T-helper 1 cell treated with Interleukin-12 subunit alpha and Interleukin-12 subunit beta and Interleukin-4 antibody, amounts not matched to agents 30 μg/mL and 1 μg/mL, for 36 hours (primary cell): ENCODE measurements at regions not wholly inside any gene's neighbourhood (a gene's known extent, or its start where the extent isn't known, plus 50 kb on each side); places are given as distances from the start of the nearest gene placed in this dataset.

ENCODE experiments used
- H3K27ac Mint-ChIP-seq: one replicate; pipeline ENCODE4 v1.8.0; 2021; ENCODE audit warnings: mild to moderate bottlenecking, mixed read lengths
- H3K27me3 Mint-ChIP-seq: one replicate; pipeline ENCODE4 v1.8.0; 2021; ENCODE audit warnings: low read depth, mixed read lengths
- H3K36me3 Mint-ChIP-seq: one replicate; pipeline ENCODE4 v1.8.0; 2021; ENCODE audit warnings: low read depth, mixed read lengths
- H3K4me1 Mint-ChIP-seq: one replicate; pipeline ENCODE4 v1.8.0; 2021; ENCODE audit warnings: low read depth, mixed read lengths
- H3K4me3 Mint-ChIP-seq: one replicate; pipeline ENCODE4 v1.8.0; 2021; ENCODE audit warnings: mild to moderate bottlenecking, moderate library complexity, mixed read lengths
- H3K9me3 Mint-ChIP-seq: one replicate; pipeline ENCODE4 v1.8.0; 2021; ENCODE audit warnings: mixed read lengths

DNA sequence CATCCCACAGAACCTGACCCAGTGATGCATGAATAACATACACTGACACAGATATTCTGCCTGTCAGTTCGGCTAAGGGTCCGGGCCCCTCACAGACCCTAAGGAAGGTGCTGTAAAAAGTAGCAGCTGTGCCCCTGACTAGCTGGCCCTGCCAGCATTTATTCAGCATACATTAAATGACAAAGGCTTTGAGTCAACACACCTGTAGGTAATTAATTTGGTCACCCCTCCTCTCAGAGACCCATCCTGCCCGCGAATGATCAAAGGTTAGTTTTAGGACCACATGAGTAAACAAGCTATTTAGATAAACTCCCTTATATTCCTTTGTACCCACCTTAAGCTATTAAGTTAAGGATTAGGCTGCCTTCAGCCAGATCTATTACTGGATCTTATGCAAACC is 429.0 kb upstream of the NWD2 start:
- Mint-ChIP-seq H3K9me3 (no peaks in the 10 kb centered on the region), H3K36me3 (no peaks in the 10 kb centered on the region), H3K4me1 (no peaks in the 10 kb centered on the region), H3K27me3 (no peaks in the 10 kb centered on the region), H3K4me3 (no peak overlapping the region), H3K27ac (no peak overlapping the region)

DNA sequence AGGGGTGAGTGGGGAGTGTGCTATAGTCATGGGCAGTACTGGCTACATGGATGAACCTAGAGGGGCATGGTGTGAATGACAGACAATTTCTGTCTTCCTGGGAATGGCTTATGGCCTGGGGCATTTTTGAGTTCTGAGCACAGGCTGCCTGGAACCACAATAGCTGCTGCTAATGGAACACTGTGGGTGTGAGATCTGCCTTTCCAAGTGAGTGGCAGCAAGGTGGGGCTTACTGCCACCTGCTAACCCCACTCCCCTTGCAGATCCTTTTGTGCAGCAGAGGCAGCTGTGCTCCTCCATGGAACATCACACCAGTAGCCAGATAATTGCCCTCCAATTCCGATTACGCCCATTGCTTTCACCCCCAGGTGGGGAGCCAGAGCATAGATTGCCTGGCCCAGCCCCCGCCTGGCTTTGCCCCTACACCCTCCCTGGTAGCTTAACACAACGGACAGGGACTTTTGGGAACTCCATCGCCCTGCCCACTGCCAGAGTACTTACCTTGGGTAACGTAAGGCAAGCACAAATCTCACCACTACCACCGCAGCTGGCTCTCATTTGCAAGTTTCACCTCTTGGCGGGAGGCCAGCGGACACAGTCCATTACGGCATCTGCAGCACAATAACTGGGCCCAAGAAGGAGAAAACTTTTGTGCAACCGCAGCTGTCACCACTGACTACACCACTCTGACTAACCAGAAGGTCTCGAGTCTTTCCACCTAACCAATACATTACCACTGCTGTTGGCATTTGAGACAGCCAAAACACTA is 421.2 kb upstream of the NWD2 start:
- H3K9me3 Mint-ChIP-seq: no peaks in the 10 kb centered on the region
- H3K27me3 Mint-ChIP-seq: no peaks in the 10 kb centered on the region
- no peak overlapping the region for H3K27ac Mint-ChIP-seq
- H3K4me3 Mint-ChIP-seq: no peak overlapping the region
- H3K36me3 Mint-ChIP-seq: no peaks in the 10 kb centered on the region
- H3K4me1 Mint-ChIP-seq: no peaks in the 10 kb centered on the region

GRCh38 chr4:36824682-36825081 is 419.9 kb upstream of the NWD2 start:
- Mint-ChIP-seq H3K36me3 (no peaks in the 10 kb centered on the region), H3K4me3 (no peak overlapping the region), H3K27ac (no peak overlapping the region), H3K4me1 (no peaks in the 10 kb centered on the region), H3K9me3 (no peaks in the 10 kb centered on the region), H3K27me3 (no peaks in the 10 kb centered on the region)

DNA sequence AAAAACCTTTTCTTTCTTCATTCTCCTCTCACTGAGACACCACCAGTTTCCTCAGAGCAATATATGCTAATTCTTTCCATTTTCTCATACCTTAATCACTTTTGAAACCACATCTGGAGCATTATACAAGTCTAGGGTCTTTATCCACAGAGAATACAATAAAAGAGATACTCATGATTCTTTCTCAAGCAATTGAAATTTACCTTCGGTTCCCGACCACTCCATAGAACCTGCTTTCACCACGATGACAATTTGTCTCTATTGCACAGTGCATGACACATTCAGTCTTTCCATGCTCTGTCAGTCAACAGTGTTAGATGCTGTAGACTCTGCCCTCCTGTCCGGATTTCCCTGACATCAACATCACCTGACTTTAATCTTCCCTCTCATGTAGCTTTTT is 409.3 kb upstream of the NWD2 start:
- H3K4me3 Mint-ChIP-seq: no peak overlapping the region
- no peaks in the 10 kb centered on the region for H3K9me3 Mint-ChIP-seq

GRCh38 chr4:36841583-36842326 is 402.8 kb upstream of the NWD2 start:
- H3K4me3 Mint-ChIP-seq: no peak overlapping the region

More for the DNA sequence above, 409.3 kb upstream of the NWD2 start:
- Mint-ChIP-seq H3K4me1 (no peaks in the 10 kb centered on the region), H3K27me3 (no peaks in the 10 kb centered on the region), H3K27ac (no peak overlapping the region), H3K36me3 (no peaks in the 10 kb centered on the region)

GRCh38 chr4:36844448-36844847 is 400.1 kb upstream of the NWD2 start:
- Mint-ChIP-seq H3K4me3 (no peak overlapping the region), H3K4me1 (no peaks in the 10 kb centered on the region), H3K36me3 (no peaks in the 10 kb centered on the region), H3K9me3 (no peaks in the 10 kb centered on the region), H3K27me3 (no peaks in the 10 kb centered on the region), H3K27ac (no peak overlapping the region)

More at GRCh38 chr4:36841583-36842326, 402.8 kb upstream of the NWD2 start:
- H3K27ac Mint-ChIP-seq: no peak overlapping the region
- no peaks in the 10 kb centered on the region for H3K36me3 Mint-ChIP-seq
- H3K27me3 Mint-ChIP-seq: no peaks in the 10 kb centered on the region
- H3K9me3 Mint-ChIP-seq: no peaks in the 10 kb centered on the region
- no peaks in the 10 kb centered on the region for H3K4me1 Mint-ChIP-seq

DNA sequence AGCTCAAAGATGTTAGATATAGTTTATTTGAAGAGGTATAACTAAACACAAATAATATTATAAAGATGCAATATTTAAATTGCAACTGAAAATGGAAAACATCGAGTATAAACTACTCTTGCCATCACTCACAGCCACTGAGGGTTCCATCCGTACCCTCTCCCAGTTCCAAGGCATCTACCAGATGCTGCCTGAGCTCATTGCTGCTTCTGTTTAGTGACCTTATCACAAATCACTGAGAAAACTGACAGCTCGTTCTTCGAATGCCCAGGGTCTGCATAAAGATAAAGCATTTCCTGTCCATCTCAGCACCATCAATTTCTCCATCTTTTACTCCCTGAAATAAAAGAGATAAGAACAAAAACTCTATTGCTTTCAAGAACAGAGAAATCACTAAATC is 391.7 kb upstream of the NWD2 start:
- H3K36me3 Mint-ChIP-seq: no peaks in the 10 kb centered on the region

GRCh38 chr4:36854554-36854953 is 390.0 kb upstream of the NWD2 start:
- Mint-ChIP-seq H3K4me1 (no peaks in the 10 kb centered on the region), H3K27ac (no peak overlapping the region), H3K4me3 (no peak overlapping the region), H3K9me3 (no peaks in the 10 kb centered on the region), H3K36me3 (no peaks in the 10 kb centered on the region), H3K27me3 (no peaks in the 10 kb centered on the region)

More for the DNA sequence above, 391.7 kb upstream of the NWD2 start:
- Mint-ChIP-seq H3K27me3 (no peaks in the 10 kb centered on the region), H3K4me3 (no peak overlapping the region), H3K9me3 (no peaks in the 10 kb centered on the region), H3K4me1 (no peaks in the 10 kb centered on the region), H3K27ac (no peak overlapping the region)

GRCh38 chr4:36863601-36864000 is 380.9 kb upstream of the NWD2 start:
- Mint-ChIP-seq H3K9me3 (no peaks in the 10 kb centered on the region), H3K4me1 (no peaks in the 10 kb centered on the region), H3K4me3 (no peak overlapping the region), H3K27ac (no peak overlapping the region), H3K36me3 (no peaks in the 10 kb centered on the region), H3K27me3 (no peaks in the 10 kb centered on the region)

GRCh38 chr4:36870121-36870520 is 374.4 kb upstream of the NWD2 start:
- Mint-ChIP-seq H3K36me3 (no peaks in the 10 kb centered on the region), H3K4me1 (no peaks in the 10 kb centered on the region), H3K9me3 (no peaks in the 10 kb centered on the region), H3K27ac (no peak overlapping the region), H3K4me3 (no peak overlapping the region), H3K27me3 (no peaks in the 10 kb centered on the region)

GRCh38 chr4:36872679-36873078 is 371.9 kb upstream of the NWD2 start:
- Mint-ChIP-seq H3K36me3 (no peaks in the 10 kb centered on the region), H3K4me1 (no peaks in the 10 kb centered on the region), H3K4me3 (no peak overlapping the region), H3K27ac (no peak overlapping the region), H3K27me3 (no peaks in the 10 kb centered on the region), H3K9me3 (no peaks in the 10 kb centered on the region)

GRCh38 chr4:36884151-36884550 is 360.4 kb upstream of the NWD2 start:
- Mint-ChIP-seq H3K27me3 (no peaks in the 10 kb centered on the region), H3K4me1 (no peaks in the 10 kb centered on the region), H3K27ac (no peak overlapping the region), H3K36me3 (no peaks in the 10 kb centered on the region), H3K4me3 (no peak overlapping the region), H3K9me3 (peaks cover 3% of the 10 kb centered on the region)

DNA sequence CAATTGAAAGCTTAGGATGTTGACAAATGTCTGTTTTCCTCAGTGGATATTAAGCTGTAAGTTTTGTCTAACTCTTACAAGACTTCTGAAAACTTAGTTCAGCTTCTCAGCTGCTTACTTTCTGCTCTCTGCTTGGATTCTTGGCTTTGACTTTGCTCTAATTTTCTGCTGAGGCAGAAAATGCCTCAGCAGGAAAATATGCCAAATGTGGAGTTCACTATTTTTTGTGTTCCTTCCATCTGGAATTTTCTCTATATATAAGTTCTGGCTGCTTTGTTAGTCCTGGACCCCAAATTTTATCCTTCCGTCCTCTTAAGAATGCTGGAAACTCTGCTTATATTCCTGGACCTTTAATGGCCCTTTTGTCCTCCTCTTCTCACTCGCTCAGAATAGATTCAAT is 352.6 kb upstream of the NWD2 start:
- H3K9me3 Mint-ChIP-seq: peaks cover 6% of the 10 kb centered on the region
- H3K4me3 Mint-ChIP-seq: no peak overlapping the region
- no peaks in the 10 kb centered on the region for H3K4me1 Mint-ChIP-seq
- no peaks in the 10 kb centered on the region for H3K27me3 Mint-ChIP-seq
- H3K36me3 Mint-ChIP-seq: no peaks in the 10 kb centered on the region
- no peak overlapping the region for H3K27ac Mint-ChIP-seq

GRCh38 chr4:36900446-36900987 is 344.0 kb upstream of the NWD2 start:
- no peaks in the 10 kb centered on the region for H3K9me3 Mint-ChIP-seq
- H3K36me3 Mint-ChIP-seq: no peaks in the 10 kb centered on the region

DNA sequence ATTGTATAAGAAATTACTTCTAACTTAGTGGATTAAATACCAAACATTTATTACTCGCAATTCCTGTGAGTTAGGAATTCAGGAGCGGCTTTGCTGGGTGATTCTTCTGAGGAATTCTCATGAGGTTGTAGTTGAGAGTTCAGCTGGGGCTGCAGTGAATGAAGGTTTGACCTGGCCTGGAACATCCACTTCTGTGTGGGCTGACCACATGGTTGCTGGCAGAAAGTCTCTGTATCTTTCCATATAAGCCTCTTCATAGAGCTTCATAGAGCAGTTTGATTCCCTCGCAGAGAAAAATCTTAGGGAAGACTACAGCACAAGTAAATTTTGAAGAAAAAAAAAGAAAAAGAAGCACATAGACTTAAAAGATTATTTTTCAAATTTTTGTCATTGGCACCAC is 339.7 kb upstream of the NWD2 start:
- Mint-ChIP-seq H3K4me3 (no peak overlapping the region), H3K27ac (no peak overlapping the region), H3K4me1 (no peaks in the 10 kb centered on the region), H3K36me3 (no peaks in the 10 kb centered on the region), H3K27me3 (no peaks in the 10 kb centered on the region), H3K9me3 (no peaks in the 10 kb centered on the region)

More at GRCh38 chr4:36900446-36900987, 344.0 kb upstream of the NWD2 start:
- no peaks in the 10 kb centered on the region for H3K4me1 Mint-ChIP-seq
- H3K4me3 Mint-ChIP-seq: no peak overlapping the region
- no peaks in the 10 kb centered on the region for H3K27me3 Mint-ChIP-seq
- H3K27ac Mint-ChIP-seq: no peak overlapping the region
